CD4-positive, CD25-positive, alpha-beta regulatory T cell (primary cell): ENCODE measurements at regions not wholly inside any gene's neighbourhood (a gene's known extent, or its start where the extent isn't known, plus 50 kb on each side); places are given as distances from the start of the nearest gene placed in this dataset.

Experiments
- ATAC-seq, 2 donors: fragments of 150-1000 bp; cut with Tn5 transposase; one replicate each; pipeline ENCODE4 v1.10.0; 2021; ENCODE audit warnings: low read depth in 2 of 2, moderate number of reproducible peaks in 2 of 2, moderate library complexity in 1 of 2
- DNase-seq, 3 donors: peaks; one replicate each; pipeline versions ENCODE4 v3.0.0 to v3.0.0-alpha.2; 2012 to 2022; ENCODE audit warnings: mixed read lengths in 1 of 3
- H3K27ac ChIP-seq: one replicate; pipeline ENCODE4 v1.7.0; 2013; ENCODE audit warnings: mild to moderate bottlenecking, low read length; ENCODE audit not compliant: insufficient read depth, poor library complexity, severe bottlenecking
- H3K27me3 ChIP-seq: one replicate; pipeline ENCODE4 v1.7.0; 2013; ENCODE audit warnings: low read length; ENCODE audit not compliant: control insufficient read depth, insufficient read depth
- H3K36me3 ChIP-seq: one replicate; pipeline ENCODE4 v1.7.0; 2013; ENCODE audit warnings: mild to moderate bottlenecking, low read length, moderate library complexity; ENCODE audit not compliant: control insufficient read depth, insufficient read depth
- H3K4me1 ChIP-seq: 2 replicates; pipeline ENCODE4 v1.7.0; 2013; ENCODE audit warnings: mild to moderate bottlenecking, low read length; ENCODE audit not compliant: insufficient read depth, control insufficient read depth, poor library complexity, severe bottlenecking
- H3K4me3 ChIP-seq: one replicate; pipeline ENCODE4 v1.7.0; 2013; ENCODE audit warnings: low read depth, mild to moderate bottlenecking, low read length, moderate library complexity
- H3K9me3 ChIP-seq, 2 experiments: 1 replicate in 1 of 2; 2 replicates in 1 of 2; pipeline ENCODE4 v1.7.0; 2013; ENCODE audit warnings: low read length in 2 of 2, mild to moderate bottlenecking in 1 of 2, moderate library complexity in 1 of 2; ENCODE audit not compliant: control insufficient read depth in 2 of 2
- H3K27ac Mint-ChIP-seq, 3 donors: one replicate each; pipeline ENCODE4 v1.8.0; 2020 to 2022; ENCODE audit warnings: mild to moderate bottlenecking in 3 of 3, mixed read lengths in 3 of 3, moderate library complexity in 2 of 3
- H3K27me3 Mint-ChIP-seq: one replicate; pipeline ENCODE4 v1.8.0; 2022; ENCODE audit warnings: mild to moderate bottlenecking, mixed read lengths
- H3K36me3 Mint-ChIP-seq: one replicate; pipeline ENCODE4 v1.8.0; 2020; ENCODE audit warnings: mixed read lengths
- H3K4me1 Mint-ChIP-seq, 4 donors: one replicate each; pipeline ENCODE4 v1.8.0; 2020 to 2022; ENCODE audit warnings: mixed read lengths in 4 of 4, mild to moderate bottlenecking in 1 of 4
- H3K4me3 Mint-ChIP-seq, 4 donors: one replicate each; pipeline ENCODE4 v1.8.0; 2020 to 2022; ENCODE audit warnings: mild to moderate bottlenecking in 4 of 4, mixed read lengths in 4 of 4, moderate library complexity in 3 of 4
- H3K9me3 Mint-ChIP-seq, 7 donors: one replicate each; pipeline ENCODE4 v1.8.0; 2020 to 2022; ENCODE audit warnings: mixed read lengths in 7 of 7, mild to moderate bottlenecking in 3 of 7, moderate library complexity in 2 of 7

DNA sequence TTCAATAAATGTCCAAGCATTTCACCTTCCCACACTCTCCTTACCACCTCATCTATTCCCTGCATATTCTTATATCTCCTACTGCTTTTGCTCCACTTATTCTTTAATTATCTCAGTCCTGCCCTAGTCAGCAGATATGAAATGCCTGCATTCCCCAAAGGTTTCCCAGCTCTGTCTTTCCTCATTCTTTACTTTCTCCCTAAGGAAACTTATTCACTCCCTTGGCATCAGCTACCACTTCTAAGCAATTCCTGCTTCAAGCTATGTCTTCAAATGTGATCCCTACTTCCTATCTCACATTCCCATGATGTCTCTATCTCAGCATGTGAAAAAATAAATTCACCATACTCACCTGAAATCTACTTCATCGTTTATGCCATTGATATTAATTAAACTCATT lies 111.8 kb downstream of the CAPZA3 start:
- Histone ChIP-seq H3K27me3 (no peaks in the 10 kb centered on the region), H3K36me3 (no peaks in the 10 kb centered on the region), H3K4me3 (no peak overlapping the region), H3K27ac (no peak overlapping the region), H3K9me3 (no peaks in the 10 kb centered on the region), H3K4me1 (no peaks in the 10 kb centered on the region)
- ATAC-seq (no peak), DNase-seq (no peak)
- Mint-ChIP-seq H3K27ac (no peak overlapping the region), H3K4me3 (no peak overlapping the region), H3K9me3 (peaks cover 0 to 7% (median 0%) of the 10 kb centered on the region in 7 donors), H3K27me3 (peaks cover 4% of the 10 kb centered on the region), H3K36me3 (no peaks in the 10 kb centered on the region), H3K4me1 (no peaks in the 10 kb centered on the region)

DNA sequence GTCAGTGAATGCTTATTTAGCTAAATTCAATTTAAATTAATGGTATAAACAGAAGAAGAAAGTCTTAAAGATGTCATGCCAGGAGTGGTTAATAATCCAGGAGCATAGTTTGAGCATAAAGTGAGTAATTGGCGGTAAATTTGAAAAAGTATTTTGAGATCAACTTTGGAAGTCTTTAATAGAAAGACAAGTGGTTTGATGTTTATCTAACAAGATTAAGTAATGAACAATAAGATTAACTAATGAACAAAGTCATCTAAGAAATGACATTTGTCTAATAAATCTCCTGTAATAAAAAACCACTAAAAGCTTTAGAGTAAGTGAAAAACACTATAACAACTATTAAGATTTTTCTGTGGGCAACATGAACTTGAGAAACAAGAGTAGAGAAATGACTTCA lies 112.8 kb downstream of the CAPZA3 start:
- DNase-seq = no peak
- Mint-ChIP-seq H3K27me3 (peaks cover 4% of the 10 kb centered on the region), H3K9me3 (peaks cover 0 to 7% (median 0%) of the 10 kb centered on the region in 7 donors), H3K4me3 (no peak overlapping the region), H3K4me1 (no peaks in the 10 kb centered on the region), H3K27ac (no peak overlapping the region), H3K36me3 (no peaks in the 10 kb centered on the region)
- ATAC-seq = no peak
- Histone ChIP-seq H3K4me3 (no peak overlapping the region), H3K9me3 (no peaks in the 10 kb centered on the region), H3K27ac (no peak overlapping the region), H3K27me3 (no peaks in the 10 kb centered on the region), H3K36me3 (no peaks in the 10 kb centered on the region), H3K4me1 (no peaks in the 10 kb centered on the region)

DNA sequence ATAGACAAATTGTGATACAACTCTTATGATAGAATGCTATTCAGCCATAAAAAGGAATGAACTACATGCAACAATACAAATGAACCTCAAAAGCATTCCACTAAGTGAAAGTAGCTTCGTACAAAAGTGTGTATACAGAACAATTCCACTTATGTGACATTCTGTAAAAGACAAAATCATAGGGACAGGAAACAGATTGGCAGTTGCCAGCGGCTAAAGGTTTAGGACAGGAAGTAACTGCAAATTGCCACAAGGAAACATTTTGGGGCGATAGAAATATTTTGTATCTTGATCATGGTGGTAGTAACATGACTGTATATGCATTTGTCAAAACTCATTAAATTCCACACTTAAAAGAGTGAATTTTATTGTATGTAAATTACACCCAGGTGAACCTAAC lies 113.4 kb downstream of the CAPZA3 start:
- Mint-ChIP-seq H3K4me1 (no peaks in the 10 kb centered on the region), H3K27ac (no peak overlapping the region), H3K36me3 (no peaks in the 10 kb centered on the region), H3K9me3 (peaks cover 0 to 7% (median 0%) of the 10 kb centered on the region in 7 donors), H3K27me3 (peaks cover 4% of the 10 kb centered on the region), H3K4me3 (no peak overlapping the region)
- H3K9me3 ChIP-seq = no peaks in the 10 kb centered on the region
- no peaks in the 10 kb centered on the region for H3K27me3 ChIP-seq
- no peaks in the 10 kb centered on the region for H3K4me1 ChIP-seq
- H3K4me3 ChIP-seq = no peak overlapping the region
- DNase-seq (no peak), ATAC-seq (no peak)
- H3K27ac ChIP-seq = no peak overlapping the region
- no peaks in the 10 kb centered on the region for H3K36me3 ChIP-seq

DNA sequence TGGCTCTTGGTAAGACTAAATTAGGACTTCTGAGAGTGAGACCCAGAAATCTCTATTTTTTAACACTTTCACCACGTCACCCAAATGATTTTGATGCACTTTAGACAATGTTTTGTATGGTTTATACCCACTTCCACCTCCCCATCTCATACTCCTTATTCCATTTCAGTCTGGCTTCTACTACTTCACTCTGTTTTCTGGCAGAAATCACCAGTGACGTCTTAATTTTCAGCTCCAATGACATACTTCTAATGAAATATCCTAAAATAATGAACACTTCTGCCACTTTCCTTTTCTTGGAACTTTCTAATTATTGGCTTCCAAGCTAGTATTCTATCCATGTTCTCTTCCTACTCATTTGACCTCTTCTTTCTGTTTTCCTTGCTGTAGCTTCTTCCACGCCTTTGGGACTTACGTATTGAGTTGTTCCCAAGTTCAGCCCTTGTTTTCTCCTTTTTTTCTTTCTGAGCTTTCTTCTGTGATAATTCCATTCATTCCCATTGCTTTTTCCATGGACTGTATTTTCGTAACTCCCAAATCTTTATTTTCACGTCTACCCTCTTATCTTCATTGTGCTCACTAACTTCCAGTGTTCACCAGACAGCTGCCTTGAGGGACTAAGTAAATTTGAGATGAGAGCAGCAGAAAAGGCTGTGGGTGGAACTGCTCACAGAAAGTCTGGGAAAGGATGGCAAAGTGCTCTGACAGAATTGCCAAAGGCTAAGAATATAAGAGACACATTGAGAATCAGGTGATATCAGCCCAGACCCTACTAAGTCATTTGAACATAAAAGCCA lies 115.8 kb downstream of the CAPZA3 start:
- no peaks in the 10 kb centered on the region for H3K4me1 ChIP-seq

DNA sequence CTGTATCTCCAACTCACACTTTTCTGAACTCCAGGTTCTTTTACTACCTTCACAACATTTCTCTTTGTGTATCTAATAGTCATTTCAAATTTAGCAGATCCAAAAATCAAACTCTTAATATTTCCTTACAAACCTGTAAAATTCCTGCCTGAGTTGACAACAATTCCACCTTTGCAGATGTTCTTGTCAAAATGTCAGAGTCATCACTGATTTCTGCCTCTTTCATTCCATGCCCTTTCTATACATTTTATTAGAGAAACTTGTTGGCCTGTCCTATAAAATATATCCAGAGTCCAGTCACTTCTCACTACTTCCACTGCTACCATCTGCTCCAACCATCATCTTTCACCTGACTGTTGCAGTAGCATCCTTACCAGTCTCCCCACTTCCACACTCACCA lies 119.7 kb downstream of the CAPZA3 start:
- Histone ChIP-seq H3K9me3 (no peaks in the 10 kb centered on the region), H3K36me3 (no peaks in the 10 kb centered on the region), H3K27me3 (no peaks in the 10 kb centered on the region), H3K4me1 (no peaks in the 10 kb centered on the region), H3K27ac (no peak overlapping the region), H3K4me3 (no peak overlapping the region)
- no peak overlapping the region for H3K4me3 Mint-ChIP-seq
- ATAC-seq (no peak), DNase-seq (no peak)
- no peaks in the 10 kb centered on the region for H3K4me1 Mint-ChIP-seq
- peaks cover 4% of the 10 kb centered on the region for H3K27me3 Mint-ChIP-seq
- peaks cover 0 to 5% (median 0%) of the 10 kb centered on the region in 7 donors for H3K9me3 Mint-ChIP-seq
- no peak overlapping the region for H3K27ac Mint-ChIP-seq
- no peaks in the 10 kb centered on the region for H3K36me3 Mint-ChIP-seq

More for the DNA sequence above, 115.8 kb downstream of the CAPZA3 start:
- no peak overlapping the region for H3K27ac Mint-ChIP-seq
- no peak overlapping the region for H3K4me3 Mint-ChIP-seq
- Histone ChIP-seq H3K36me3 (no peaks in the 10 kb centered on the region), H3K27me3 (no peaks in the 10 kb centered on the region), H3K27ac (no peak overlapping the region), H3K4me3 (no peak overlapping the region), H3K9me3 (no peaks in the 10 kb centered on the region)
- no peak for ATAC-seq
- H3K9me3 Mint-ChIP-seq = peaks cover 0 to 10% (median 0%) of the 10 kb centered on the region in 7 donors
- DNase-seq = no peak
- no peaks in the 10 kb centered on the region for H3K4me1 Mint-ChIP-seq
- no peaks in the 10 kb centered on the region for H3K36me3 Mint-ChIP-seq
- H3K27me3 Mint-ChIP-seq = peaks cover 4% of the 10 kb centered on the region

DNA sequence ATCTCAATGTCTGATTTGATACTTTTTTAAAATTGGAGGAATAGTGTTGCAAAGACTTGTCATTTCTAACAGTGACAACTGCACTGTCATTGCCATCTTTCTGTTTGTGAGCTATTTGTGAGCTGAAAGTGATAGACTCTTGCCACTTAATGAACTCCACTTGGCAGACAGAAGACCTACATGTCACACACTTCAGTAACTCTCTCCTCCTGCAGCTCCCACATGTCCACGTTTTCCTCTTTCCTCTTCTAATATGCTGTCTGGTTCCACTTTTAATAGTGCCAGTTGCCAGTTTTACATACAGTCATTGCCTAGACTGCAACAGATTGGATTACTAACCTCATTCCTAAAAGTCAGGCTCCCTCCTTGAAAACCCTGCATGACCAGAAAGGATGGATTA lies 121.5 kb downstream of the CAPZA3 start:
- H3K36me3 Mint-ChIP-seq = no peaks in the 10 kb centered on the region
- H3K4me1 ChIP-seq = no peaks in the 10 kb centered on the region
- H3K4me1 Mint-ChIP-seq = no peaks in the 10 kb centered on the region

DNA sequence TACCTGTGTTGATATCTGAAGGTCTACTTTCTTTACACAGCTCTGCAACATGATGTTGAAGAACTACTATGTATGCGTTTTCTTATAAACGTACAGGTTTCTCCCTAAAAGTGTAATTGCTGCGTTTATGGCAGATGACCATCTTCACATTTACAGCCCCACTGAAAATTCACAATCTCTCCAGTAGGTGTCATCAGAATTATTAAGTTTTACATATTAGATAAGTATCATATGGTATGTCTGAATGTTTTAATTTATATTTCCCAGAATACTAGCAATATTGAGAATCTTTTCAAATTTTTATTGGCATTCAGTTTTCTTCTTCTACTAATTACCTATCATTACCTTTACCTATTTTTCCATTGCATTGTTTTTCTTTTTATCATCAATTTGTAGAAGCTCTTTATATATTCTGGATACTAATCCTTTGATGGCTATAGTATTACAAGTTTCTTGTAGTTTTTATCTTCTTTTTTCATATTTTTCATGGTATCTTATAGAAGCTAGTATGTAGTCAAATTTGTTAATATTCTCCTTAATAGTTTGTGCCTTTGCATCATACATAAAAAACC lies 123.5 kb downstream of the CAPZA3 start:
- H3K4me1 ChIP-seq = no peaks in the 10 kb centered on the region
- DNase-seq (peak in 1 of 3 donors; percentile 6), ATAC-seq (no peak)
- no peak overlapping the region for H3K27ac ChIP-seq
- no peaks in the 10 kb centered on the region for H3K27me3 ChIP-seq
- Mint-ChIP-seq H3K27me3 (peaks cover 9% of the 10 kb centered on the region), H3K27ac (no peak overlapping the region), H3K4me1 (no peaks in the 10 kb centered on the region), H3K9me3 (peaks cover 0 to 5% (median 0%) of the 10 kb centered on the region in 7 donors), H3K36me3 (no peaks in the 10 kb centered on the region), H3K4me3 (no peak overlapping the region)
- H3K36me3 ChIP-seq = no peaks in the 10 kb centered on the region
- no peak overlapping the region for H3K4me3 ChIP-seq
- no peaks in the 10 kb centered on the region for H3K9me3 ChIP-seq

More for the DNA sequence above, 121.5 kb downstream of the CAPZA3 start:
- H3K27me3 ChIP-seq = no peaks in the 10 kb centered on the region
- no peak overlapping the region for H3K27ac Mint-ChIP-seq
- no peak overlapping the region for H3K27ac ChIP-seq
- ATAC-seq (no peak), DNase-seq (no peak)
- H3K9me3 Mint-ChIP-seq = peaks cover 0 to 5% (median 0%) of the 10 kb centered on the region in 7 donors
- no peaks in the 10 kb centered on the region for H3K36me3 ChIP-seq
- no peak overlapping the region for H3K4me3 Mint-ChIP-seq
- no peaks in the 10 kb centered on the region for H3K9me3 ChIP-seq
- no peak overlapping the region for H3K4me3 ChIP-seq
- H3K27me3 Mint-ChIP-seq = no peaks in the 10 kb centered on the region
